DND-41 (cell line): ENCODE measurements at regions not wholly inside any gene's neighbourhood (a gene's known extent, or its start where the extent isn't known, plus 50 kb on each side); places are given as distances from the start of the nearest gene placed in this dataset.

Source experiments
- CTCF ChIP-seq: IDR thresholded peaks from 2 replicates; pipeline ENCODE4 v1.5.1; 2012; ENCODE audit warnings: borderline replicate concordance, low read length, moderate library complexity, mild to moderate bottlenecking; ENCODE audit not compliant: poor library complexity, severe bottlenecking; ENCODE audit errors: extremely low read depth
- EZH2 ChIP-seq: IDR thresholded peaks from 3 replicates; pipeline ENCODE4 v1.6.1; 2012; ENCODE audit warnings: borderline replicate concordance, low read depth, mild to moderate bottlenecking, moderate library complexity, low read length, inconsistent platforms; ENCODE audit not compliant: severe bottlenecking

- TF ChIP-seq CTCF (no peak), EZH2 (no peak)
Measured at GRCh38 chr3:166071831-166072230, 234.6 kb upstream of the BCHE start.
